Colonic mucosa (tissue), 4 donors: ENCODE measurements at regions not wholly inside any gene's neighbourhood (a gene's known extent, or its start where the extent isn't known, plus 50 kb on each side); places are given as distances from the start of the nearest gene placed in this dataset.

Experiments
- DNase-seq: peaks from one replicate; pipeline ENCODE4 v3.0.0-alpha.2; 2020
- H3K27ac ChIP-seq: fragments of 200-600 bp; one replicate; pipeline ENCODE4 v1.8.0; 2021
- H3K27me3 ChIP-seq: fragments of 200-600 bp; one replicate; pipeline ENCODE4 v1.8.0; 2021
- H3K36me3 ChIP-seq: fragments of 200-600 bp; one replicate; pipeline ENCODE4 v1.8.0; 2021
- H3K4me1 ChIP-seq: fragments of 200-600 bp; one replicate; pipeline ENCODE4 v1.8.0; 2021; ENCODE audit warnings: mild to moderate bottlenecking
- H3K4me3 ChIP-seq: fragments of 200-600 bp; one replicate; pipeline ENCODE4 v1.8.0; 2021
- H3K9ac ChIP-seq, 2 donors: one replicate each; pipeline ENCODE4 v1.7.0; 2013; ENCODE audit warnings: control low read depth in 2 of 2, low read depth in 2 of 2, low read length in 2 of 2
- H3K9me3 ChIP-seq: fragments of 200-600 bp; one replicate; pipeline ENCODE4 v1.8.0; 2021
- CTCF ChIP-seq: fragments of 200-600 bp; IDR thresholded peaks from one replicate; pipeline ENCODE4 v1.8.0; 2022; ENCODE audit warnings: antibody characterized with exemption, mild to moderate bottlenecking
- intact Hi-C: fragments of 100-400 bp; cut with DNase I; formaldehyde crosslinking; loops from one replicate; pipeline ENCODE4 v1.14.1; 2022
- donor health status: healthy.
- donor health status: DM: no; HTN: no; CAD: no.
- donor health status: DM: no; HTN: no; CAD: no.

DNA sequence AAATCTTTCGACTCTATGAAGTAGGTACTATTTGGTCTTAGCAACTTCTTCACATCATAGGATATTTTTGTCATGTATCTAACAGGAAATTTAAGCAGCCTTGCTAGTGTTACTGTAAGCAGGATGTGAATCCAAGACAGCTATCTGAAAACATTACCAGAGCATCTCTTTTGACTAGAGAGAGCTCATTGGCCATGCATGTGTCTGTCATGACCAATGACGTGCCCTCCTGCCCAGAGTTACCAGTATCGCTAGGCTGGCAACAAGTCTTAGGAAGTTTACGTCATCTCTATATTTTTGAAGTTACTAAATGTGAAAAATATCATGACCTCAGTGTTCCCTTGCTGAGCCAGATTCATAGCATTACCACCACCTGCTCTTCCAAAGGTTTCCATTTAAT lies 130.9 kb upstream of the TP63 start:
- intact Hi-C loops, result no loop called here
- no peak overlapping the region for H3K27ac ChIP-seq
- H3K4me1 ChIP-seq, result no peaks in the 10 kb centered on the region
- DNase-seq, result no peak
- no peak overlapping the region for H3K9ac ChIP-seq
- H3K4me3 ChIP-seq, result no peak overlapping the region
- TF ChIP-seq CTCF, result no peak
- no peaks in the 10 kb centered on the region for H3K27me3 ChIP-seq
- no peaks in the 10 kb centered on the region for H3K9me3 ChIP-seq
- H3K36me3 ChIP-seq, result no peaks in the 10 kb centered on the region

GRCh38 chr3:189500798-189501495 lies 130.2 kb upstream of the TP63 start:
- Histone ChIP-seq H3K4me3 (no peak overlapping the region), H3K9me3 (no peaks in the 10 kb centered on the region), H3K27me3 (no peaks in the 10 kb centered on the region), H3K4me1 (no peaks in the 10 kb centered on the region), H3K27ac (no peak overlapping the region), H3K9ac (no peak overlapping the region), H3K36me3 (no peaks in the 10 kb centered on the region)
- no peak for DNase-seq
- no peak for TF ChIP-seq CTCF
- intact Hi-C loops, result no loop called here

DNA sequence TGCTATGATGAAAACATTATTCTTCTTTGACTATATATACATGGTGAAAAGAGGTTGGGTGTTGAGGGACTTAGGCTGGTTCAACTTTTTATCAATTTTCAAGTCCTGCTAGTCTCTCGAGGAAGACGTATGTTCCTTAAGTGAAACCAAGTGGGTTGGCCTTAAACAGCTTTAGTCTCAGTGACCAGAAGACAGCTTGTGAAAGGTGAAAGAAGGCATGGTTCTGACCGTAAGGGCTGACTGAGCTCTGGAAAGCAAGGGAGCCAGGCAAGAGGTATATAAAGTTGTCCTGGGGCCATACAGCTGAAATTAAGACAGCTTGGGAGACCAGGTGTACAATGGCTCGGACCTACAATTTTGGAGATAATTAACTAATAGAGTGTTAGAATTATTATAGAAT lies 128.9 kb upstream of the TP63 start:
- Histone ChIP-seq H3K9ac (no peak overlapping the region), H3K4me1 (no peaks in the 10 kb centered on the region), H3K36me3 (no peaks in the 10 kb centered on the region), H3K9me3 (no peaks in the 10 kb centered on the region), H3K4me3 (no peak overlapping the region), H3K27ac (no peak overlapping the region), H3K27me3 (no peaks in the 10 kb centered on the region)
- TF ChIP-seq CTCF, result no peak
- no peak for DNase-seq
- intact Hi-C loops, result no loop called here

- intact Hi-C loops, result no loop called here
- Histone ChIP-seq H3K4me1 (no peaks in the 10 kb centered on the region), H3K9ac (no peak overlapping the region), H3K9me3 (no peaks in the 10 kb centered on the region), H3K27ac (no peak overlapping the region), H3K27me3 (no peaks in the 10 kb centered on the region), H3K4me3 (no peak overlapping the region), H3K36me3 (no peaks in the 10 kb centered on the region)
- no peak for DNase-seq
- TF ChIP-seq CTCF, result no peak
Measured at GRCh38 chr3:189502676-189503257, 128.4 kb upstream of the TP63 start.

DNA sequence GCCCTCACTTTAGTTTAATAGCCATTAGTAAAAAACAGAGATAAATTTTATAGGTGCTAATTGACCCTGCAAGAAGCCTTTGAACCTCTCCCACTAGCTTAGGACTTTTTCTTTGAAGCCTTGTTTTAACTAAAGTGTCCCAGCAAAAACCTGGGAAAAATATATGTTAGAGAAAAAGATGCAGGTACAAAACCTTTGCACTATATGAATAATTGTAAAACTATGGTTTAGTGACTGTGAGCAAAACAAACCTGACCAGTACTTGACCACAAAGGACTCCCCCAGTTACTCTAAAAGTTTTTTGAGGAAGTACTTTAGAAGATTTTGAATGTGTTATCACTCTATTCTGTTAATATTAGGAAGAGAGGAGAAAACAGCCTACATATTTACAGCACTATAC lies 123.3 kb upstream of the TP63 start:
- no peak for TF ChIP-seq CTCF
- Histone ChIP-seq H3K27me3 (no peaks in the 10 kb centered on the region), H3K9ac (no peak overlapping the region), H3K9me3 (no peaks in the 10 kb centered on the region), H3K4me3 (no peak overlapping the region), H3K36me3 (no peaks in the 10 kb centered on the region), H3K4me1 (no peaks in the 10 kb centered on the region), H3K27ac (no peak overlapping the region)
- DNase-seq, result no peak
- intact Hi-C loops, result no loop called here
